ENCODE measurements at regions not wholly inside any gene's neighbourhood (a gene's known extent, or its start where the extent isn't known, plus 50 kb on each side); places are given as distances from the start of the nearest gene placed in this dataset.
"Not testable (repeated sequence)": the region's sequence is repeated elsewhere in the genome, so short reads cannot be mapped to it uniquely, and the experiment has no call there.

DNA sequence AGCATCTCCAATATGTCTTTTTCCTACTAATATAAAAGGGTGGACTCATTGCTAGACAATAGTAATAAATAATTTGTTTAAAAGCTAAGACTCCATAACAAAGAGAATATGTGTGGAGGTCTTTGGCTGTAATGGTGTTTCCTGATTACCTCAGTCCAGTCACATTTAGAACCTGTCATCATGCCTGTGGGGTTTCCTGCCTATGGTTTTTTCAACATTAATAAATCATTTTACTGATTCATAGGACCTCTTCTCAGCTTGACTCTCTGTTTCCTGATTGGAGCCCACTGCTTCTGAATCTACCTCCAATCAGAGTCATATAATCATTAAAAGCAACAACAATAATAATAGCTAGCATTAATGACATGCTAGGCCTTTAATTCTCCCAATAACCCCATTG, 52.4 kb upstream of the GNAI1 start:
- peak; percentile 47 for DNase-seq

GRCh38 chr7:80078886-80079285, 55.7 kb upstream of the GNAI1 start:
- no peak for DNase-seq

GRCh38 chr7:80078159-80078731, 56.4 kb upstream of the GNAI1 start:
- DNase-seq: peak; percentile 50

DNA sequence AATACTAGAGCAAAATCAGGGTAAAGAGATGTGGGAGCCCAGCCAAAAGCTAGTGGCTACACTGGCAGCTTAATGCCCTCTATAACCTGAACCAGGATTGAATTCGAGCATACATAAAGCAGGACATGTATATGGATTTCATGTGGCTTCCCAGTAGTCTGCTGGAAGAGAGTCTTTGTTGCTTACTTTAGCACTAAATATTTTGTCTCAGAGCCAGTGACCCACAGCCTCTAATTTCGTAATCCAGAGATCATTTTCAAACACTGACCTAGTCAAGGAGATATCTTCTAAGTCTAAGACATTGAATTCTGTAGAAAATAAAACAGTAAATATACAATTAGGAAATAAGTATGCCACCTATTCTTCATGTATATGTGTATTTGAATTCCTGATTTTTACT, 64.2 kb upstream of the GNAI1 start:
- DNase-seq: peak; percentile 54

GRCh38 chr7:80066639-80067038, 68.0 kb upstream of the GNAI1 start:
- DNase-seq: no peak

GRCh38 chr7:80063834-80064233, 70.8 kb upstream of the GNAI1 start:
- no peak for DNase-seq

GRCh38 chr7:80060218-80060806, 74.3 kb upstream of the GNAI1 start:
- peak; percentile 75 for DNase-seq

DNA sequence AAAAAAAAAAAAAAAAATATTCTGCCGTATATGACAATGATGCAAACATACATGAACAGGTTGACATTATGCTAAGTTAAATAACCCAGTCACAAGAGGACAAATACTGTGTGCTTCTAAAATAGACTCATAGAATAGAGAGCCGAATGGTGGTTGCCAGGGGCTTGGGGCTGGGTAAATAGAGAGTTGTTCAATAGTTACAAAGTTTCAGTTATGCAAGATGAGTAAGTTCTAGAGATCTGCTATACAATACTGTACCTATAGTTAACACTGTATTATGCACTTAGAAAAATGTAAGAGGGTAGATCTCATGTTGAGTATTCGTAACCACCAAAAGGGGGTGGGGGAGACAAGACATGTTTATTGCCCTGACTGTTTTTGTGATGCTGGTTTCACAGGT, 77.1 kb upstream of the GNAI1 start:
- DNase-seq: no peak

DNA sequence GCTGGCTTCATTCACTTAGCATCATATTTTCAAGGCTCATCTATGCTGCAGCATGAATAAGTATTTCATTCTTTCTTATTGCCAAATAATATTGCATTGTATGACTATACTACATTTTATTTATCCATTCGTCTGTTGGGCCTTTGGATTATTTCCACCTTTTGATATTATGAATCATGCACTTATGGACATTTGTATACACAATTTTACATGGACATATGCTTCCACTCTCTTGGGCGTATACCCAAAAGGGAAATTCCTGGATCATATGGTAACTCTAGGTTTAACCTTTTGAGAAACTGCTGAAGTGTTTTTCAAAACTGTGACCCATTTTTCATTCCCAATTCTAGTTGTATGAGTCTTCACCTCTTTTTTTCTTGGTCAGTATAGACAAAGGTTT, 80.3 kb upstream of the GNAI1 start:
- DNase-seq: peak; percentile 92

DNA sequence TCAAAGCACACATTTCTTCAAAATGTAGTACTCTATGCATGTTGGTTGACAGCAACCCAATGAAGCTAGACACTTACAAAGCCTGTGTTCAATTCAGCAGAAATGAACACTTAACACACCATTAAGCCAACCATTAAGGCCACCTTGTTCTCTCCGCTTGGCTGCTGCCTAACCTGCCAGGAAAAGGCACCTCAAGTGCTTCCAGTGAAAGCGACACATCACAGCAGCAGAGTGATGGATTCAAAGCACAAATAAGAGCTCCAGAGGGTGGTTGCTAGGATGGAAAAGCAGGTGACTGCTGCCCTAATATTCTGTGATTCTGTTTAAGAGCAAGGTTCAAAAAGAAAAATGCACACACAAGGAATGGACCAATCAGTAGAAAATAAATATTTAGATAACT, 81.5 kb upstream of the GNAI1 start:
- no peak for DNase-seq

DNA sequence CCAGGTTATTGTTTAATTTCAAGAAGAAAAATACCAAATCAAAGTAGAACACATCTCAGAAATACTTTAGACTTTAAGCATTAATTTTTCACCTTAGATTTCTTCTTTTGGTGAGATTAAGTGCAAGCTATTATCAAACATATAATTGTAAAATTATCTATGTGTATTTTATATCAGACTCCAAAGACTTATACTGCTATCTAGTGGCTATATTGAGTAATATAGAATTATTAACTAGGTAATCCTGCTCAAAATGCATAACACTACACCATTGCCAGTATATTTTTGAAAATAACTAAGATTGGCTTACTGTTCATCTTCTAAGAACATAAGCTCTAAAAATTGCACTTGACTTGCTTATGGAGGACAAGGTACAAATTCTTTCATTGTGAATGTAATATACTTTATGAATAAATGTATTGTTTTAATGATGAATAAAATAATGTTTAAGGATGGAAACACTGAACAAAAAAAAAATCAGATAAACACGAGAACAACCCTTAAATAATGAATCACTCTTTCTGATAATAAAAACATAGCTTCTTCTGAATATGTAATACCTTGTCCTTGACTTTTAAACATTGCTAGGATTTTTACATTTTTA, 86.7 kb upstream of the GNAI1 start:
- no peak for DNase-seq

DNA sequence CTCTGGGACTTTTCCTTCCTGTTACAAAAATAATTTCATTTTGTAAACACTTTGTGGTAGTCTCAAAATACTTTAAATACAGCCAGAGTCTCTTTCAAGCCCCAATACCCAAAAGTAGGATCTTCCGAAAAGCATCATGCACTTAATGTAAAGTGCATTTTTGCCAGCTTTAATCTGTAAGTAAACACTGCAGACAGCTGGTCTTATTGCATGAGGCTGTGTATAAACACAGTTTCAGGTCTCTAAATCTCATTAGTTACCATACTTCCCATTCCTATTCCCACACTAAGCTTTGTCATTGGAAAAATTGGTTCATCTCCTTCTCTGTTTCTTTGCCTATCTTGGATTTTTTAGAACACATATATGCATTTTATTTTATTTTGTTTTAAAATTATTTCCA, 87.6 kb upstream of the GNAI1 start:
- no peak for DNase-seq

DNA sequence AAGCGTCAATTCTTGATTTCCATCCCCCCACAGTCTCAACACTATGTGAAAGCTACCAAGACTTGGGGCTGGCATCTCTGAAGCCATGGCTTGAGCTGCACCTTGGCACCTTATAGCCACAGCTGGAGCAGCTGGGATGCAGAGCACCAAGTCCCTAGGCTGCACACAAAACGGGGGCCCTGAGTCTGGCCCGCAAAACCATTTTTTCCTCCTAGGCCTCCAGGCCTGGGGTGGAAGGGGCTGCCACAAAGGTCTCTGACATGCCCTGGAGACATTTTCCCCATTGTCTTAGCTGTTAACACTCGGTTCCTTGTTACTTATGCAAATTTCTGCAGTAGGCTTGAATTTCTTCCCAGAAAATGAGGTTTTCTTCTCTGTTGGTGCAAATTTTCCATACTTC, 89.8 kb upstream of the GNAI1 start:
- DNase-seq: no peak

GRCh38 chr7:80040752-80041151, 93.9 kb upstream of the GNAI1 start:
- DNase-seq: no peak

- no peak for DNase-seq
Observed at GRCh38 chr7:80040335-80040734, 94.3 kb upstream of the GNAI1 start.

- DNase-seq: peak; percentile 38
Observed at GRCh38 chr7:80039251-80039884, 95.3 kb upstream of the GNAI1 start.

- no peak for DNase-seq
Observed at GRCh38 chr7:80037689-80038088, 96.9 kb upstream of the GNAI1 start.

DNA sequence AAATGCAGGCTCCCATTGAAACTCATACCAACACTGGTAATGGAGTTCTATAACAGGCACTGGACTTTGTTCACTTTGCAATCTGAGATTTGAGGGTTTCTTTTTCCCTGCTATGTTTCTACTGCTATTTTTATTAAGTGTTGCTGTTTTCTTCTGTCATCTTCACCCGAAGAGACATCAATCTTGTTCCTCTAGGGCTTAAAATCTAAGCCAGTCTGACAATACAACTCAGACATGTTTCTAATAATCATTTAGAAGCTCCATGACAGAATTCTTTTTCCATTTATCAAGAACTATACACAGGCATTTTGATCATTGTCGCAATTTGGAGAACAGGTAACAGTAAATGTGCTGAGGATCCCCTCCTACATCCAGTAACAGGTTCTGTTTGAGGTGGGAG, 98.5 kb upstream of the GNAI1 start:
- DNase-seq: no peak

DNA sequence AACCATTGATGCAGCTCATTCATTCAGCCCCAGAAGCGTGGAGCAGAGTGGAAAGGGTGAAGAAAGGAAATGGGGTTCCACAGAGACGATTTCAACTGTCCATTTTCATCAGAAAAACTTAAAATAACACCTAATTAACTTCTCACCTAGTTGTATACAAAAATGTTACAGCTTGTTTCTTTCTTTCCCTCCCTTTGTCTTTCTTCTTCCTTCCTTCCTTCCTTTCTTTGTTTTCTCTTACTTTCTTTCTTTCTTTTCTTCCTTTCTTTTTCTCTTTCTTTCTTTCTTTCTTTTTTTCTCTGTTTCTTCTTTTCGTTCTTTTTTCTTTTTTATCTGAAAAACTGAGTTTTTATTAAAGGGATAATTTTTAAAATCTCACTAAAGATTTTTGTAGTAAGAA, 105.9 kb upstream of the GNAI1 start:
- DNase-seq: no peak

DNA sequence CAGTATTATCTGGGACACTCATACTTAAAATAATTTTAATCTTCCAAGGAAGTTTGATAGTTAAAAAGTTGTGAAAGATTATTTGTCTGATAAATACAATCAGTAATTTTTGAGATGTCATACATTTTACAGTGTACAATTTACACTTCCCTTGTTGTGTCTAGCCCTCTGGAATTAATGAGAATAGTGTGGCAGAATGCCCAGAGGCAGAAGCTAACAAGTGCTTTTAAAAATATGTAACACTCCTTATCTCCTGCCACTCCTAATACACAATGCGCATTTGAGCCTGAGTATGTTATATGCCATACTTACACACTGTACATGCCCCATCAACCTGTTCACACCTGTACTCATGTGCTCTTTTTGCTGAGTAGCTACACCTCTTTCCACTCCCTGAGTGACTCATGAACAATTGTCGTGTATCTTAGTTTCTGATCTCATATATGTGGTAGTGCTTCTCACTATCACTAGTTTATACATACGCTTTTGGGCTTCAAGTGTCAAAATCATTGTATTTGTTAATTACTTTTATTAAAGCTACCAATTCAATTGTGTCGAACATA, 106.9 kb upstream of the GNAI1 start:
- DNase-seq: no peak

DNA sequence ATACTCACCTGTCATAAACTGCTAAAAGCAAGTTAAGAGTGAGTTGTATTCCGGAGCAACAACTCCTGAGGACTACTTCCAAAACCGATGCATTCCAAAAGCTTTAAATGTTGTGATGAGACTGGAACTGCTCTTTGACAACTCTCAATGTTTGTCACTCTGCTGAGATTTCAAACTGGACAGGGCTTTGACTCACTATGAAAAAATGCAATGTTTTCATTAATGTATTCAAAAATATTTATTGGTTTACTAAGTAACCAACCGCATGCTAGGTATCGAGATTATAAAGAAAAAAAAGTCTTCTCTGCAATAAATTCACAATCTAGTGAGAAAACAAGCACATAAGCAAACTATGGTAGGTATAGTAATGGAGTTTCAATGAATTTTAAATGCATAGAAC, 107.9 kb upstream of the GNAI1 start:
- DNase-seq: no peak

DNA sequence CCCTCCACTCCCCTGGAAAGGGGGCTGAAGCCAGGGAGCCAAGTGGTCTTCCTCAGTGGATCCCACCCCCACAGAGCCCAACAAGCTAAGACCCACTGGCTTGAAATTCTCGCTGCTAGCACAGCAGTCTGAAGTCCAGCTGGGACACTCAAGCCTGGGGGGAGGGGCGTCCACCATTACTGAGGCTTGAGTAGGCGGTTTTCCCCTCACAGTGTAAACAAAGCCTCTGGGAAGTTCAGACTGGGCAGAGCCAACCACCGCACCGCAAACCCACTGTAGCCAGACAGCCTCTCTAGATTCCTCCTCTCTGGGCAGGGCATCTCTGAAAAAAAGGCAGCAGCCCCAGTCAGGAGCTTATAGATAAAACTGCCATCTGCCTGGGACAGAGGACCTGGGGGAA, 114.4 kb upstream of the GNAI1 start:
- DNase-seq: not testable (repeated sequence)

GRCh38 chr7:80019809-80020207, 114.8 kb upstream of the GNAI1 start:
- not testable (repeated sequence) for DNase-seq

Data from fibroblast of upper back skin (primary cell).